ENCODE measurements at regions not wholly inside any gene's neighbourhood (a gene's known extent, or its start where the extent isn't known, plus 50 kb on each side); places are given as distances from the start of the nearest gene placed in this dataset.
A peak's percentile ranks its signal among the peaks of the same experiment; 100 is the strongest.

DNA sequence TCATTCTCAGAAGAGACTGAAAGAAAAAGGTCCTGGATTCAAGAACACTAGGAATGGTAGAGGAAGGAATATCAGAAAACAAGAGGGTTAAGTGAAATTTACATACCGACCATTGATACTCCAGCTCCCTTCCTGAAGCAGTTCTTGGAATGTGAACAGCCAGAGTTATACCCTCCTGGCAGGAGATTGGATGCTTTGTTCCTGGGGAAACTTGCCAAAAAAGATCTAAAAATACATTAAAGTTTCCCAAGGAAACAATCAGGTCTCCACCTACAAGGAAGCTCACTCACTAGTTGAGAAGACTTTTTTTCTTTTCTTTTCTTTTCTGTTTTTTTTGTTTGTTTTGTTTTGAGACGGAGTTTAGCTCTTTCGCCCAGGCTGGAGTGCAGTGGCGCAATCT is 91.1 kb downstream of the HLX start:
- peaks cover 7% of the 10 kb centered on the region for H3K4me1 ChIP-seq (ENCODE audit: control insufficient read depth, extremely low read depth, insufficient read depth, low read length)
- DNase-seq (ENCODE audit: low read depth in 2 of 2) = no peak
- H3K4me3 ChIP-seq (replicated peaks in 1 of 4; ENCODE audit: control extremely low read depth in 1 of 4, insufficient read depth in 1 of 4, low read depth in 3 of 4, low read length in 4 of 4) = no peak overlapping the region
- H3K27me3 ChIP-seq (ENCODE audit: control insufficient read depth, insufficient read depth, low read length) = no peaks in the 10 kb centered on the region
- H3K27ac ChIP-seq (ENCODE audit: insufficient read depth, low read length) = no peak overlapping the region
- no peaks in the 10 kb centered on the region for H3K79me2 ChIP-seq (ENCODE audit: control insufficient read depth, insufficient read depth, low read length)
- no peaks in the 10 kb centered on the region for H3K9me3 ChIP-seq (ENCODE audit: control insufficient read depth, insufficient read depth, low read depth, low read length)
- H3K9ac ChIP-seq (ENCODE audit: insufficient read depth, low read length) = no peak overlapping the region
- H3K36me3 ChIP-seq (ENCODE audit: control insufficient read depth, insufficient read depth, low read length) = no peaks in the 10 kb centered on the region
- no peak overlapping the region for H3K4me2 ChIP-seq (ENCODE audit: extremely low read depth, insufficient read depth, low read length)
- TF ChIP-seq, protein P1, sequence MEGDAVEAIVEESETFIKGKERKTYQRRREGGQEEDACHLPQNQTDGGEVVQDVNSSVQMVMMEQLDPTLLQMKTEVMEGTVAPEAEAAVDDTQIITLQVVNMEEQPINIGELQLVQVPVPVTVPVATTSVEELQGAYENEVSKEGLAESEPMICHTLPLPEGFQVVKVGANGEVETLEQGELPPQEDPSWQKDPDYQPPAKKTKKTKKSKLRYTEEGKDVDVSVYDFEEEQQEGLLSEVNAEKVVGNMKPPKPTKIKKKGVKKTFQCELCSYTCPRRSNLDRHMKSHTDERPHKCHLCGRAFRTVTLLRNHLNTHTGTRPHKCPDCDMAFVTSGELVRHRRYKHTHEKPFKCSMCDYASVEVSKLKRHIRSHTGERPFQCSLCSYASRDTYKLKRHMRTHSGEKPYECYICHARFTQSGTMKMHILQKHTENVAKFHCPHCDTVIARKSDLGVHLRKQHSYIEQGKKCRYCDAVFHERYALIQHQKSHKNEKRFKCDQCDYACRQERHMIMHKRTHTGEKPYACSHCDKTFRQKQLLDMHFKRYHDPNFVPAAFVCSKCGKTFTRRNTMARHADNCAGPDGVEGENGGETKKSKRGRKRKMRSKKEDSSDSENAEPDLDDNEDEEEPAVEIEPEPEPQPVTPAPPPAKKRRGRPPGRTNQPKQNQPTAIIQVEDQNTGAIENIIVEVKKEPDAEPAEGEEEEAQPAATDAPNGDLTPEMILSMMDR (conservative IDR thresholded peaks at IDR 0.05 in 1 of 2, IDR thresholded peaks at IDR 0.05 in 1 of 2; ENCODE audit: low read depth in 1 of 2, low read length in 2 of 2) = no peak
- TF ChIP-seq EZH2 (IDR thresholded peaks at IDR 0.05; ENCODE audit: low read length, missing control alignments) = no peak
- peak overlapping the region; percentile 9 for H2AFZ ChIP-seq (ENCODE audit: low read length)
- H4K20me1 ChIP-seq (ENCODE audit: control insufficient read depth, extremely low read depth, insufficient read depth, low read length) = no peaks in the 10 kb centered on the region

GRCh38 chr1:220971221-220971620 is 92.0 kb downstream of the HLX start:
- no peaks in the 10 kb centered on the region for H4K20me1 ChIP-seq (ENCODE audit: control insufficient read depth, extremely low read depth, insufficient read depth, low read length)
- H3K9ac ChIP-seq (ENCODE audit: insufficient read depth, low read length) = no peak overlapping the region
- no peak overlapping the region for H2AFZ ChIP-seq (ENCODE audit: low read length)
- no peak overlapping the region for H3K4me3 ChIP-seq (replicated peaks in 1 of 4; ENCODE audit: control extremely low read depth in 1 of 4, insufficient read depth in 1 of 4, low read depth in 3 of 4, low read length in 4 of 4)
- H3K27me3 ChIP-seq (ENCODE audit: control insufficient read depth, insufficient read depth, low read length) = no peaks in the 10 kb centered on the region
- DNase-seq (ENCODE audit: low read depth in 2 of 2) = no peak
- no peaks in the 10 kb centered on the region for H3K36me3 ChIP-seq (ENCODE audit: control insufficient read depth, insufficient read depth, low read length)
- no peaks in the 10 kb centered on the region for H3K79me2 ChIP-seq (ENCODE audit: control insufficient read depth, insufficient read depth, low read length)
- TF ChIP-seq, protein P1 (conservative IDR thresholded peaks at IDR 0.05 in 1 of 2, IDR thresholded peaks at IDR 0.05 in 1 of 2; ENCODE audit: low read depth in 1 of 2, low read length in 2 of 2) = no peak
- TF ChIP-seq EZH2 (IDR thresholded peaks at IDR 0.05; ENCODE audit: low read length, missing control alignments) = no peak
- H3K27ac ChIP-seq (ENCODE audit: insufficient read depth, low read length) = no peak overlapping the region
- no peaks in the 10 kb centered on the region for H3K9me3 ChIP-seq (ENCODE audit: control insufficient read depth, insufficient read depth, low read depth, low read length)
- peaks cover 7% of the 10 kb centered on the region for H3K4me1 ChIP-seq (ENCODE audit: control insufficient read depth, extremely low read depth, insufficient read depth, low read length)
- H3K4me2 ChIP-seq (ENCODE audit: extremely low read depth, insufficient read depth, low read length) = no peak overlapping the region

GRCh38 chr1:220974431-220974830 is 95.2 kb downstream of the HLX start:
- peaks cover 2% of the 10 kb centered on the region for H3K4me1 ChIP-seq (ENCODE audit: control insufficient read depth, extremely low read depth, insufficient read depth, low read length)
- no peaks in the 10 kb centered on the region for H3K9me3 ChIP-seq (ENCODE audit: control insufficient read depth, insufficient read depth, low read depth, low read length)
- no peak overlapping the region for H3K4me2 ChIP-seq (ENCODE audit: extremely low read depth, insufficient read depth, low read length)
- TF ChIP-seq EZH2 (IDR thresholded peaks at IDR 0.05; ENCODE audit: low read length, missing control alignments) = no peak
- TF ChIP-seq, protein P1 (conservative IDR thresholded peaks at IDR 0.05 in 1 of 2, IDR thresholded peaks at IDR 0.05 in 1 of 2; ENCODE audit: low read depth in 1 of 2, low read length in 2 of 2) = no peak
- H3K9ac ChIP-seq (ENCODE audit: insufficient read depth, low read length) = no peak overlapping the region
- no peaks in the 10 kb centered on the region for H4K20me1 ChIP-seq (ENCODE audit: control insufficient read depth, extremely low read depth, insufficient read depth, low read length)
- H3K27ac ChIP-seq (ENCODE audit: insufficient read depth, low read length) = no peak overlapping the region
- no peaks in the 10 kb centered on the region for H3K79me2 ChIP-seq (ENCODE audit: control insufficient read depth, insufficient read depth, low read length)
- H3K27me3 ChIP-seq (ENCODE audit: control insufficient read depth, insufficient read depth, low read length) = no peaks in the 10 kb centered on the region
- no peak overlapping the region for H2AFZ ChIP-seq (ENCODE audit: low read length)
- DNase-seq (ENCODE audit: low read depth in 2 of 2) = no peak
- H3K36me3 ChIP-seq (ENCODE audit: control insufficient read depth, insufficient read depth, low read length) = no peaks in the 10 kb centered on the region
- H3K4me3 ChIP-seq (replicated peaks in 1 of 4; ENCODE audit: control extremely low read depth in 1 of 4, insufficient read depth in 1 of 4, low read depth in 3 of 4, low read length in 4 of 4) = no peak overlapping the region
